ENCODE measurements at regions not wholly inside any gene's neighbourhood (a gene's known extent, or its start where the extent isn't known, plus 50 kb on each side); places are given as distances from the start of the nearest gene placed in this dataset.
"Not testable (repeated sequence)": the region's sequence is repeated elsewhere in the genome, so short reads cannot be mapped to it uniquely, and the experiment has no call there.

GRCh38 chr16:29310243-29310642, 96.3 kb downstream of the NPIPB11 start:
- H4K20me1 ChIP-seq (replicated peaks; ENCODE audit: control insufficient read depth, insufficient read depth, low read length); H3K4me2 ChIP-seq (ENCODE audit: insufficient read depth, low read length); intact Hi-C loops (cut with micrococcal nuclease); H3K79me2 ChIP-seq (ENCODE audit: control insufficient read depth, insufficient read depth, low read length); FAIRE-seq; H2AFZ ChIP-seq (ENCODE audit: low read depth, low read length); H3K27ac ChIP-seq (ENCODE audit: extremely low read depth, low read depth, low read length); BruUV-seq (replicated peaks); in situ Hi-C loops (cut with MboI); DNase-seq (ENCODE audit: extremely low read depth in 1 of 4, low spot score in 3 of 4); POLR2A ChIA-PET; H3K4me3 ChIP-seq; CTCF ChIA-PET (ENCODE audit: low intra/inter-chr PET ratio); H3K9me3 ChIP-seq (replicated peaks; ENCODE audit: control insufficient read depth, insufficient read depth, low read depth, low read length); H3K36me3 ChIP-seq (ENCODE audit: control insufficient read depth, insufficient read depth, low read length); ATAC-seq; H3K9ac ChIP-seq (ENCODE audit: insufficient read depth in 1 of 2, low read depth in 2 of 2, low read length in 2 of 2); H3K9me1 ChIP-seq (ENCODE audit: control insufficient read depth, insufficient read depth, low read length): not testable (repeated sequence)
- WGBS (ENCODE audit: insufficient coverage, low coverage, missing lambda C conversion rate) = 63% methylated on average over 7 of the region's 9 CpGs
- peak; percentile 10; the same call in 1 of the 2 replicates for TF ChIP-seq TFE3 (CRISPR knock-in tag; IDR thresholded peaks at IDR 0.05)
- Histone ChIP-seq H3K27me3 (ENCODE audit: control insufficient read depth in 2 of 2, insufficient read depth in 2 of 2, low read length in 2 of 2) (peaks cover 0 to 41% of the 10 kb centered on the region in 2 experiments; a peak in 3 of 5 replicates), H3K4me1 (replicated peaks in 1 of 2; ENCODE audit: control insufficient read depth in 2 of 2, insufficient read depth in 2 of 2, low read length in 2 of 2) (peaks cover 0 to 28% of the 10 kb centered on the region in 2 experiments; a peak in 2 of 5 replicates)

GRCh38 chr16:29309601-29310000, 96.9 kb downstream of the NPIPB11 start:
- H3K9me3 ChIP-seq (replicated peaks; ENCODE audit: control insufficient read depth, insufficient read depth, low read depth, low read length); ATAC-seq; BruUV-seq (replicated peaks); DNase-seq (ENCODE audit: extremely low read depth in 1 of 4, low spot score in 3 of 4); H3K4me2 ChIP-seq (ENCODE audit: insufficient read depth, low read length); H2AFZ ChIP-seq (ENCODE audit: low read depth, low read length); H4K20me1 ChIP-seq (replicated peaks; ENCODE audit: control insufficient read depth, insufficient read depth, low read length); H3K9me1 ChIP-seq (ENCODE audit: control insufficient read depth, insufficient read depth, low read length); H3K36me3 ChIP-seq (ENCODE audit: control insufficient read depth, insufficient read depth, low read length); in situ Hi-C loops (cut with MboI); intact Hi-C loops (cut with micrococcal nuclease); POLR2A ChIA-PET; H3K9ac ChIP-seq (ENCODE audit: insufficient read depth in 1 of 2, low read depth in 2 of 2, low read length in 2 of 2); H3K4me3 ChIP-seq; H3K27ac ChIP-seq (ENCODE audit: extremely low read depth, low read depth, low read length); CTCF ChIA-PET (ENCODE audit: low intra/inter-chr PET ratio); H3K79me2 ChIP-seq (ENCODE audit: control insufficient read depth, insufficient read depth, low read length); FAIRE-seq: not testable (repeated sequence)
- 46% methylated on average over 9 of the region's 13 CpGs for WGBS (ENCODE audit: insufficient coverage, low coverage, missing lambda C conversion rate)
- Histone ChIP-seq H3K27me3 (ENCODE audit: control insufficient read depth in 2 of 2, insufficient read depth in 2 of 2, low read length in 2 of 2) (peaks cover 0 to 40% of the 10 kb centered on the region in 2 experiments; a peak in 3 of 5 replicates), H3K4me1 (replicated peaks in 1 of 2; ENCODE audit: control insufficient read depth in 2 of 2, insufficient read depth in 2 of 2, low read length in 2 of 2) (peaks cover 0 to 27% of the 10 kb centered on the region in 2 experiments; a peak in 2 of 5 replicates)

Measured in K562 (cell line).